ENCODE measurements at regions not wholly inside any gene's neighbourhood (a gene's known extent, or its start where the extent isn't known, plus 50 kb on each side); places are given as distances from the start of the nearest gene placed in this dataset.

- TF ChIP-seq CTCF (conservative IDR thresholded peaks at IDR 0.05): no peak
- Mint-ChIP-seq H3K27me3 (no peaks in the 10 kb centered on the region), H3K9me3 (no peaks in the 10 kb centered on the region), H3K36me3 (no peaks in the 10 kb centered on the region), H3K4me3 (no peak overlapping the region), H3K27ac (no peak overlapping the region), H3K4me1 (ENCODE audit: unreplicated experiment) (no peaks in the 10 kb centered on the region)
- no peak for DNase-seq (ENCODE audit: extremely low spot score, unreplicated experiment)
Measured at GRCh38 chr6:23989885-23990533, 136.0 kb upstream of the NRSN1 start.

GRCh38 chr6:23994013-23994412 lies 132.0 kb upstream of the NRSN1 start:
- TF ChIP-seq CTCF (conservative IDR thresholded peaks at IDR 0.05): no peak
- Mint-ChIP-seq H3K9me3 (no peaks in the 10 kb centered on the region), H3K27ac (no peak overlapping the region), H3K36me3 (no peaks in the 10 kb centered on the region), H3K4me3 (no peak overlapping the region), H3K4me1 (ENCODE audit: unreplicated experiment) (no peaks in the 10 kb centered on the region), H3K27me3 (no peaks in the 10 kb centered on the region)
- no peak for DNase-seq (ENCODE audit: extremely low spot score, unreplicated experiment)

- Mint-ChIP-seq H3K4me3 (no peak overlapping the region), H3K27me3 (no peaks in the 10 kb centered on the region), H3K27ac (no peak overlapping the region), H3K36me3 (no peaks in the 10 kb centered on the region), H3K4me1 (ENCODE audit: unreplicated experiment) (peaks cover 9% of the 10 kb centered on the region), H3K9me3 (no peaks in the 10 kb centered on the region)
- no peak for DNase-seq (ENCODE audit: extremely low spot score, unreplicated experiment)
- TF ChIP-seq CTCF (conservative IDR thresholded peaks at IDR 0.05): no peak
Measured at GRCh38 chr6:24004062-24004461, 122.0 kb upstream of the NRSN1 start.

DNA sequence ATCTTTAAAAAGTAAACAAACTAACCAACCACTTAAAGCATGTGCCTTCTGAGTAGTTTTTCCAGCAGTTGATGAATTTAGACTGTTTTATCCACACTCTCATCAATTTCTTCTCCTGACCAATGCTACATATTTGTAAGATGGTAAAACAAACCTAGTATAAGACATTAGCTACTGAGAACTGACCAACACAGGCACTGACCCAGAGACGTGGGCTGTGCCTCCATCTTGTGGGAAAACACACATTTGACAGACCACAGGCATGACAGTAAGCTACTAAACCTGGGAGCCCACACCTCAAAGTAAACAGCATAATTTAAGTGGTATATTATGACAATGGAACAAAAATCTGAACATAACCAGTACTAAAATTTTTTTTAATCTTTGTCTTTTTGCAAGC lies 121.4 kb upstream of the NRSN1 start:
- DNase-seq (ENCODE audit: extremely low spot score, unreplicated experiment): no peak
- no peaks in the 10 kb centered on the region for H3K36me3 Mint-ChIP-seq
- H3K27me3 Mint-ChIP-seq: no peaks in the 10 kb centered on the region
- peaks cover 15% of the 10 kb centered on the region for H3K4me1 Mint-ChIP-seq (ENCODE audit: unreplicated experiment)
- no peaks in the 10 kb centered on the region for H3K9me3 Mint-ChIP-seq
- H3K27ac Mint-ChIP-seq: no peak overlapping the region
- H3K4me3 Mint-ChIP-seq: no peak overlapping the region
- no peak for TF ChIP-seq CTCF (conservative IDR thresholded peaks at IDR 0.05)

DNA sequence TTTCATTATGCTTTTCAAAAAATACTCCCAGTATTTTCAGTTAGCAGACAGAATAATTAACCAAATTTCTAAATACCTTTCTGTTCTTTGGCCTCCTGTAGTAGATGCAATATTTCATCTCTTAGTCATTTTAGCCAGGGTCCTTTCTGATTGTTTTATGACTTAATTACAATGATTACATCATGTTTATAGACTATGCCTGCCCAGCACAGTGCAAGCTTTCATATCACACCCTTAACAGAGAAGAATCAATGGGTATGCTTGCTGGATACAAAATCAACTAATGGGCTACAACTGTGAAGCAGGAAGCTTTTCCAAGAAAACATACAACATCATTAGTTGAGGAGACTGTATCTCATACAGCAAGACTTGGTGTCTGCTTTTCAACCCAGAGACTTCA lies 119.8 kb upstream of the NRSN1 start:
- no peak for TF ChIP-seq CTCF (conservative IDR thresholded peaks at IDR 0.05)
- DNase-seq (ENCODE audit: extremely low spot score, unreplicated experiment): no peak
- Mint-ChIP-seq H3K27ac (no peak overlapping the region), H3K9me3 (no peaks in the 10 kb centered on the region), H3K4me1 (ENCODE audit: unreplicated experiment) (peaks cover 18% of the 10 kb centered on the region), H3K4me3 (no peak overlapping the region), H3K27me3 (no peaks in the 10 kb centered on the region), H3K36me3 (no peaks in the 10 kb centered on the region)

GRCh38 chr6:24009319-24009718 lies 116.7 kb upstream of the NRSN1 start:
- Mint-ChIP-seq H3K27ac (no peak overlapping the region), H3K4me1 (ENCODE audit: unreplicated experiment) (peaks cover 18% of the 10 kb centered on the region), H3K9me3 (peaks cover 6% of the 10 kb centered on the region), H3K27me3 (no peaks in the 10 kb centered on the region), H3K4me3 (no peak overlapping the region), H3K36me3 (no peaks in the 10 kb centered on the region)
- no peak for TF ChIP-seq CTCF (conservative IDR thresholded peaks at IDR 0.05)
- no peak for DNase-seq (ENCODE audit: extremely low spot score, unreplicated experiment)

All from type B pancreatic cell (in vitro differentiated cells).